ENCODE measurements at regions not wholly inside any gene's neighbourhood (a gene's known extent, or its start where the extent isn't known, plus 50 kb on each side); places are given as distances from the start of the nearest gene placed in this dataset.

DNA sequence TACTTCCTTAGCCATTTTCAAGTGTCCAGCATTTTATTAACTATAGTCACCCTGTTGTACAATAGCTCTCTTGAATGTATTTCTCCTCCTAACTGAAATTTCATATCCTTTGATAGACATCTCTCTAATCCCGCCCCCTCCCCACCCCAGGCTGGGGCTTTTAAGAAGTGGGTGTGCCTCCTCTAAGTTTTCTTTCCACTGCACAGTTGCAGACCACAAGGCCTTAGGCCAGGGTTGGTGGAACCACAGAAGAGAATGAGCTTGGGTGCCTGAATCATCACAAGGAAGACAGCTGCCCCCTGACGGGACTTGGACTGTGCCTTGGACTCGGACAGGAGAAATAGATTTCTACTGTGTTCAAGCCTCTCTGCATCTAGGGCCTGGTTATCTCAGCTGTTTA, 193.4 kb downstream of the HAUS1 start:
- H4K5ac ChIP-seq (ENCODE audit: insufficient read length, low read depth, low read length), result no peak overlapping the region
- H3K9me3 ChIP-seq (ENCODE audit: insufficient read depth in 2 of 2, low read depth in 1 of 2, low read length in 1 of 2), result no peaks in the 10 kb centered on the region
- no peak overlapping the region for H3K18ac ChIP-seq (ENCODE audit: extremely low read depth, low read length)
- no peak overlapping the region for H3K9ac ChIP-seq (replicated peaks in 1 of 4; ENCODE audit: extremely low read depth in 1 of 4, low read depth in 3 of 4, low read length in 3 of 4)
- H2AK5ac ChIP-seq (ENCODE audit: low read depth, low read length), result no peak overlapping the region
- H3K23me2 ChIP-seq (ENCODE audit: low read depth, low read length), result no peaks in the 10 kb centered on the region; the same call in 1 of the 2 replicates
- no peaks in the 10 kb centered on the region for H3K79me1 ChIP-seq (ENCODE audit: low read depth, low read length)
- H2BK120ac ChIP-seq (replicated peaks; ENCODE audit: low read depth, low read length), result no peak overlapping the region
- H3K4me1 ChIP-seq (replicated peaks in 1 of 4; ENCODE audit: control insufficient read depth in 3 of 4, insufficient read depth in 4 of 4, low read length in 3 of 4), result peaks cover 5 to 10% (median 9%) of the 10 kb centered on the region in 4 experiments
- TF ChIP-seq BACH1 (IDR thresholded peaks at IDR 0.05; ENCODE audit: low read length) (no peak), RBBP5 (IDR thresholded peaks at IDR 0.05; ENCODE audit: borderline replicate concordance, low read depth, low read length) (no peak), HDAC6 (IDR thresholded peaks at IDR 0.05; ENCODE audit: low read depth, low read length) (no peak)
- no peak overlapping the region for H4K8ac ChIP-seq (ENCODE audit: extremely low read depth, insufficient read depth, low read length)
- H4K20me1 ChIP-seq (replicated peaks in 1 of 2; ENCODE audit: control insufficient read depth in 1 of 2, insufficient read depth in 2 of 2, low read length in 2 of 2), result no peaks in the 10 kb centered on the region
- FAIRE-seq, result no peak
- H3K4me2 ChIP-seq (ENCODE audit: insufficient read depth in 1 of 2, low read depth in 2 of 2, low read length in 2 of 2), result no peak overlapping the region
- no peaks in the 10 kb centered on the region for H3K27me3 ChIP-seq (replicated peaks in 1 of 4; ENCODE audit: control insufficient read depth in 3 of 4, extremely low read depth in 1 of 4, insufficient read depth in 3 of 4, low read length in 3 of 4)
- H3K14ac ChIP-seq (ENCODE audit: insufficient read length), result no peak overlapping the region
- H3K56ac ChIP-seq (replicated peaks; ENCODE audit: insufficient read length, low read depth, low read length), result no peak overlapping the region
- no peaks in the 10 kb centered on the region for H3K36me3 ChIP-seq (ENCODE audit: control insufficient read depth in 2 of 4, insufficient read depth in 4 of 4, low read length in 3 of 4)
- no peak overlapping the region for H3K23ac ChIP-seq (ENCODE audit: insufficient read length)
- no peak overlapping the region for H2BK20ac ChIP-seq (ENCODE audit: low read length)
- no peak overlapping the region for H3K4ac ChIP-seq (replicated peaks; ENCODE audit: insufficient read length, low read depth, low read length)
- POLR2A ChIA-PET (ENCODE audit: partially characterized antibody), result interaction anchor here (0.9 kb wide), 1 partner anchor 19 kb away, joined by 3 read pairs; no protein-coding TSS in a partner anchor
- no peak overlapping the region for H2BK5ac ChIP-seq (ENCODE audit: low read depth, low read length)
- no peak overlapping the region for H2BK15ac ChIP-seq (ENCODE audit: low read length)
- no peak overlapping the region for H2AFZ ChIP-seq (ENCODE audit: low read length)
- CTCF ChIA-PET (ENCODE audit: partially characterized antibody), result interaction anchor here (0.8 to 4.5 kb wide), 5 partner anchors 16 to 135 kb away, joined by 3 to 25 read pairs (median 4); no protein-coding TSS in a partner anchor
- DNase-seq (ENCODE audit: low read depth in 1 of 2, low spot score in 2 of 2), result no peak
- no peak overlapping the region for H3K4me3 ChIP-seq (ENCODE audit: extremely low read depth in 1 of 4, insufficient read depth in 2 of 4, low read depth in 3 of 4, low read length in 4 of 4)
- no peak overlapping the region for H3K27ac ChIP-seq (ENCODE audit: low read depth, low read length)
- H3K79me2 ChIP-seq (ENCODE audit: control insufficient read depth in 1 of 2, insufficient read depth in 2 of 2, low read length in 2 of 2), result no peaks in the 10 kb centered on the region
- no peak overlapping the region for H2BK12ac ChIP-seq (ENCODE audit: low read depth, low read length)
- WGBS, 2 experiments (ENCODE audit: extremely low coverage in 1 of 2, insufficient coverage in 1 of 2, insufficient read length in 1 of 2, insufficient replicate concordance in 2 of 2, low coverage in 1 of 2, low lambda C conversion rate in 2 of 2, missing lambda C conversion rate in 1 of 2), result 95% methylated on average over 3 of the region's 3 CpGs; no CpG with 5 or more reads in 1 of the 2 experiments
- H4K91ac ChIP-seq (replicated peaks; ENCODE audit: insufficient read length, low read length), result no peak overlapping the region

Data from H1 (cell line).